Progenitor cell of endocrine pancreas (in vitro differentiated cells): ENCODE measurements at regions not wholly inside any gene's neighbourhood (a gene's known extent, or its start where the extent isn't known, plus 50 kb on each side); places are given as distances from the start of the nearest gene placed in this dataset.

Experiments
- DNase-seq: peaks from one replicate; pipeline ENCODE4 v3.0.0; 2021; ENCODE audit warnings: low spot score; ENCODE audit not compliant: unreplicated experiment
- H3K27ac Mint-ChIP-seq: 2 replicates; pipeline ENCODE4 v1.8.0; 2021; ENCODE audit warnings: mild to moderate bottlenecking, moderate library complexity, mixed read lengths
- H3K27me3 Mint-ChIP-seq: 2 replicates; pipeline ENCODE4 v1.8.0; 2021; ENCODE audit warnings: mixed read lengths
- H3K36me3 Mint-ChIP-seq: 2 replicates; pipeline ENCODE4 v1.8.0; 2022; ENCODE audit warnings: mixed read lengths; ENCODE audit not compliant: insufficient read depth
- H3K4me1 Mint-ChIP-seq: 2 replicates; pipeline ENCODE4 v1.8.0; 2021; ENCODE audit warnings: low read depth, mixed read lengths
- H3K4me3 Mint-ChIP-seq: 2 replicates; pipeline ENCODE4 v1.8.0; 2021; ENCODE audit warnings: low read depth, mild to moderate bottlenecking, moderate library complexity, mixed read lengths
- H3K9me3 Mint-ChIP-seq: 2 replicates; pipeline ENCODE4 v1.8.0; 2021; ENCODE audit warnings: low read depth, mixed read lengths
- TF ChIP-seq, protein P1 (sequence below): fragments of 200-600 bp; sonication (generic); IDR thresholded peaks from one replicate; pipeline ENCODE4 v1.5.0; 2021; ENCODE audit warnings: antibody characterized with exemption, mild to moderate bottlenecking; ENCODE audit not compliant: unreplicated experiment

GRCh38 chr15:56844471-56844870 is 74.0 kb upstream of the TCF12 start:
- TF ChIP-seq, protein P1, sequence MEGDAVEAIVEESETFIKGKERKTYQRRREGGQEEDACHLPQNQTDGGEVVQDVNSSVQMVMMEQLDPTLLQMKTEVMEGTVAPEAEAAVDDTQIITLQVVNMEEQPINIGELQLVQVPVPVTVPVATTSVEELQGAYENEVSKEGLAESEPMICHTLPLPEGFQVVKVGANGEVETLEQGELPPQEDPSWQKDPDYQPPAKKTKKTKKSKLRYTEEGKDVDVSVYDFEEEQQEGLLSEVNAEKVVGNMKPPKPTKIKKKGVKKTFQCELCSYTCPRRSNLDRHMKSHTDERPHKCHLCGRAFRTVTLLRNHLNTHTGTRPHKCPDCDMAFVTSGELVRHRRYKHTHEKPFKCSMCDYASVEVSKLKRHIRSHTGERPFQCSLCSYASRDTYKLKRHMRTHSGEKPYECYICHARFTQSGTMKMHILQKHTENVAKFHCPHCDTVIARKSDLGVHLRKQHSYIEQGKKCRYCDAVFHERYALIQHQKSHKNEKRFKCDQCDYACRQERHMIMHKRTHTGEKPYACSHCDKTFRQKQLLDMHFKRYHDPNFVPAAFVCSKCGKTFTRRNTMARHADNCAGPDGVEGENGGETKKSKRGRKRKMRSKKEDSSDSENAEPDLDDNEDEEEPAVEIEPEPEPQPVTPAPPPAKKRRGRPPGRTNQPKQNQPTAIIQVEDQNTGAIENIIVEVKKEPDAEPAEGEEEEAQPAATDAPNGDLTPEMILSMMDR, result no peak
- no peaks in the 10 kb centered on the region for H3K27me3 Mint-ChIP-seq
- peak overlapping the region; percentile 0 for H3K27ac Mint-ChIP-seq
- H3K36me3 Mint-ChIP-seq, result peaks cover 4% of the 10 kb centered on the region
- peaks cover 17% of the 10 kb centered on the region for H3K9me3 Mint-ChIP-seq
- DNase-seq, result no peak
- peaks cover 7% of the 10 kb centered on the region for H3K4me1 Mint-ChIP-seq
- no peak overlapping the region for H3K4me3 Mint-ChIP-seq

- Mint-ChIP-seq H3K4me3 (no peak overlapping the region), H3K9me3 (peaks cover 13% of the 10 kb centered on the region), H3K4me1 (peaks cover 4% of the 10 kb centered on the region), H3K27ac (no peak overlapping the region), H3K36me3 (no peaks in the 10 kb centered on the region), H3K27me3 (no peaks in the 10 kb centered on the region)
- TF ChIP-seq, protein P1, result no peak
- DNase-seq, result no peak
Observed at GRCh38 chr15:56839641-56840040, 78.8 kb upstream of the TCF12 start.

DNA sequence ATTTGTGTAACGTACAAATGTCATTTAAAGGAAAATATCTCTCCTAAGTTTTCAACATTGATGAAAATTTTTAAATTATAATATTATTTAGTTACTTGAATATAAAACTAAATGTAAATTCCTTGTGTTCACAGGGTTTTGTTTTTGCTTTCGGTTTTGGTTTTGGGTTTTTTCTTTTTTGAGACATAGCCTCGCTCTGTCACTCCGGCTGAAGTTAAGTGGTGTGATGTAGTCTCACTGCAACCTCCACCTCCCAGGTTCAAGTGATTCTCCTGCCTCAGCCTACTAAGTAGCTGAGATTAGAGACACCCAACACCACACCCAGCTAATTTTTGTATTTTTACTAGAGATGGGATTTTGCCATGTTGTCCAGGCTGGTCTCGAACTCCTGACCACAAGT is 79.3 kb upstream of the TCF12 start:
- Mint-ChIP-seq H3K36me3 (no peaks in the 10 kb centered on the region), H3K9me3 (peaks cover 13% of the 10 kb centered on the region), H3K4me3 (no peak overlapping the region), H3K4me1 (no peaks in the 10 kb centered on the region), H3K27ac (no peak overlapping the region), H3K27me3 (no peaks in the 10 kb centered on the region)
- no peak for DNase-seq
- TF ChIP-seq, protein P1, result no peak

DNA sequence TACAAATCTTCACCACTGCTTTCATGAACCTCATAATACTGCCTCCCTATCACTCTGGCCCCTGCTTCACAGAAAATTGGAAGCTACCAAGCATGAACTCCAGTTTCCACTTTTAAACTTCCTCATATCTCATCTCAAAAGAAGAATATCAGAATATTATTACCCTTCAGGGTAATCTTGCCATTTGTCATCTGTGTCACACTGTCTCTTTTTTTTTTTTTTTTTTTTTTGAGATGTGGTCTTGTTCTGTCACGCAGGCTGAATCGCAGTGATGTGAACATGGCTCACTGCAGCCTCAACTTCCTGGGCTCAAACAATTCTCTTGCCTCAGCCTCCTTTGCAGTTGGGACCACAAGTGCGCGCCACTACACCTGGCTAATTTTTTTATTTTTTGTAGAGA is 80.4 kb upstream of the TCF12 start:
- peaks cover 13% of the 10 kb centered on the region for H3K9me3 Mint-ChIP-seq
- no peak for DNase-seq
- H3K36me3 Mint-ChIP-seq, result no peaks in the 10 kb centered on the region
- no peaks in the 10 kb centered on the region for H3K4me1 Mint-ChIP-seq
- TF ChIP-seq, protein P1, result no peak
- no peaks in the 10 kb centered on the region for H3K27me3 Mint-ChIP-seq
- H3K27ac Mint-ChIP-seq, result no peak overlapping the region
- no peak overlapping the region for H3K4me3 Mint-ChIP-seq

DNA sequence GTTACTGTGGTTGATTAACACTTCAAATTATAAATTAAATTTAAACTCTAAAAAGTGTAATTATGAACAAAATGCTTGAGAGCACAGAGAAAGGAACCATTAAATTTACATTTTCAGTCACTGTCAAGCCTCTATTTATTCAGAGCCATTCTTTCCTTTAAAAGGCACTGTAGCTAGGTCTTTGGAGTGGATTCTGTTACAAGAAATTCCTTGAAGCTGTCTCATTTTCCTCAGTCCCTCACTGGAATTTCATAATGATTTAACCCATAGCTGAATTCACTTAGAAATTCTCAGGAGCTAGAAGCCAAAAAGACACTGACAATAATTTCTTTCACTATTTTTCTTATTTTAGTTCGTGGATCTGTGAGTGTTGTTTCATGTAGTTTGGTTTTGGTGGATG is 81.2 kb upstream of the TCF12 start:
- Mint-ChIP-seq H3K9me3 (peaks cover 13% of the 10 kb centered on the region), H3K36me3 (no peaks in the 10 kb centered on the region), H3K4me1 (peaks cover 4% of the 10 kb centered on the region), H3K4me3 (no peak overlapping the region), H3K27me3 (no peaks in the 10 kb centered on the region), H3K27ac (no peak overlapping the region)
- DNase-seq, result no peak
- TF ChIP-seq, protein P1, result no peak
